HG03354 (cell line): ENCODE measurements at regions not wholly inside any gene's neighbourhood (a gene's known extent, or its start where the extent isn't known, plus 50 kb on each side); places are given as distances from the start of the nearest gene placed in this dataset.

Experiments
- ATAC-seq: cut with Tn5 transposase; IDR thresholded peaks from one replicate; pipeline ENCODE4 v1.9.1; 2021; ENCODE audit warnings: mild to moderate bottlenecking; ENCODE audit not compliant: unreplicated experiment, poor library complexity, severe bottlenecking

DNA sequence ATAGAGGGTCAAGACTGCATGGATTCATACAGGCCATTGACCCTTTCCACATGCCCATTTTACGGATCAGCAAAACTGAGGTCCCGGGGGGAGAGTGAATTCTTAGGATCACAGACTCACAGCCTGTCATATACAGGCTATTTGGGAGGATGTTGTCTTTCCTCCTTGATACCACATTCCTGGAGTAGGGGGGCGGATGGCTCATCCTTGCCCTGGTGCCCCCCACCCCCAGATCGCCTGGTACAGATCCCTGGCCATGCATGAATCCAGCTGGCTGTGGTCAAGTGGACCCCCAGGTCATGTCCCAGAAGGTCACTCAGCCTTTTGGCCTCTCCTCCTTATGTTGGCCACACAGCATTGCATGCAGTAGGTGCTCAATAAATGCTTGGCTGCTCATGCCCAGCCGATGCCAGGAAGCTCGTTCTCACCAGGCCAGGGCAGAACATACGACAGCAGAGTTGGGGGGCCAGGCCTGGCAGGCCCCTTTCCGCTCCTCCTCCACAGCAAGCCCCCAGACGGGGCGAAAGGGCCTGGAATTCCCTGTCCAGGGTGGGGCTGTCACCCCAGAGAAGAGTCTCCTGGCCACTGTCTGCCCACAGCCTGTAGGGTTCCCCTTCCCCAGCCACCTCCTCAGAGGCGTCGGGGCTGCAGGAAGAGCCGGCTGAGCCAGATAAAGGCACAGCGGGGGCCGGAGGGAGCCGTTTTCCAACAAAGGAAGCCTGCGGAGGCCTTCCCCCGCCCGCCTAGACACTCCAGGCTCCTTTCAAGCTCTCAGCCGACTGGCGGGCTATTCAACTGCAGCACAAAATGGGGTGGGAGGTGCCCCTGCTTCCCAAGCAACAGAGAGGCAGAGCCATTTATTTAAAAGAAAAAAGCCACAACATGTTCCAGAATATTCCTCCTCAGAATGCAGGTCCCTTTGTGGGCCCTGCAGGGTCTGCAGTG is 215.7 kb upstream of the CIBAR2 start:
- no peak for ATAC-seq

DNA sequence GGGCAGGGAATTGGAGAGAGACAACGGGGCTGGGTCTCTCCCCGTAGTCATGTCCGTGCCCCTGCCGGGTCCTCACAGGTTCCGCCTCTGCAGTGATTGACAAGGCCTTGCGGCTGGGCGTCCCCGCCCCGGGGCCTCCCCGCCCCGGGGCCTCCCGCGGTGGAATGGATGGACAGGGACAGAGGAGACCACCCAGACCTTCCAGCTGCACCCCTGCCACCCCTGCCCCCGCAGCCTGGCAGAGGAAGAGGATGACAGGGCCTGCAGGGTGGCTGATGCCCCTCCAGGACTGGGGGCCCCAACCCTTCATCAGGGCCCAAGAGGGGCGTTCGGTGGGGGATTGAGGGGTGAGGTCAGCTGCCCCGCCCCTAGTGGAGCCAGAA is 216.4 kb upstream of the CIBAR2 start:
- no peak for ATAC-seq

DNA sequence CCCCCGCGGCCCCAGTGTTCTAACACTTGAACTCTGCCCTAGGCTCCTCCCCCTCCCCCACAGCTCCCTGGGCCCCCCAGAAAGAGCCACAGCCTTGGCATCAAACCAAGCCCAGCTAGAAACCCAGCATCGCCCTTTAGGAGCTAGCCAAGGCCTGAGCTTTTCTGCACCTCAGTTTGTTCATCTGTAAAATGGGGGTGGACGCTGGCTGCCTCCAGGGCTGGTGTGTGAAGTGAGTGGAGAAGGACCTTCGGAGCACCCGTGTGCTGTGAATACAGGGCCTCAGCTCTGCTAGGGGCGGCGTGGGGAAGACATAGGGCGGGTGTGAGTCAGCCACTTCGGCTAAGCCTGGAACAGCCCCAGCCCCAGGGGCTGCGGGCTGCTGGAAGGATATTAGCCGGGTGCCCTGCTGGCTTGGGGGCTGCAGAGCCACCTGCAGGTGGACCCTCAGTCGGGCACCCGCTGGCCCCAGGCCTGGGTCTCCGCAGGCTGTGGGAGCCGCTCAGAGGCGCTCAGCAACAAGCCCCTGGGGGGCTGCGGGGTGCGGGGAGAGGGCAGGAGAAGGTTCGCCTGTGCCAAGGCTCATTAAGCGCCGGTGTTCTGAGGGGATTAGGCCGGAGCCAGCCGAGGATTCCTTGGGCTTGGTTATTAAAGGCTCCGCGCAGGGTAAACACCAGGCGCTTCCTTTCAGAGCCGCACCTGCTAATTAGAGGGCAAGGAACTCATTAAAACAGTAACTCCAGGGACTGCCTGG is 217.0 kb upstream of the CIBAR2 start:
- ATAC-seq, result no peak

DNA sequence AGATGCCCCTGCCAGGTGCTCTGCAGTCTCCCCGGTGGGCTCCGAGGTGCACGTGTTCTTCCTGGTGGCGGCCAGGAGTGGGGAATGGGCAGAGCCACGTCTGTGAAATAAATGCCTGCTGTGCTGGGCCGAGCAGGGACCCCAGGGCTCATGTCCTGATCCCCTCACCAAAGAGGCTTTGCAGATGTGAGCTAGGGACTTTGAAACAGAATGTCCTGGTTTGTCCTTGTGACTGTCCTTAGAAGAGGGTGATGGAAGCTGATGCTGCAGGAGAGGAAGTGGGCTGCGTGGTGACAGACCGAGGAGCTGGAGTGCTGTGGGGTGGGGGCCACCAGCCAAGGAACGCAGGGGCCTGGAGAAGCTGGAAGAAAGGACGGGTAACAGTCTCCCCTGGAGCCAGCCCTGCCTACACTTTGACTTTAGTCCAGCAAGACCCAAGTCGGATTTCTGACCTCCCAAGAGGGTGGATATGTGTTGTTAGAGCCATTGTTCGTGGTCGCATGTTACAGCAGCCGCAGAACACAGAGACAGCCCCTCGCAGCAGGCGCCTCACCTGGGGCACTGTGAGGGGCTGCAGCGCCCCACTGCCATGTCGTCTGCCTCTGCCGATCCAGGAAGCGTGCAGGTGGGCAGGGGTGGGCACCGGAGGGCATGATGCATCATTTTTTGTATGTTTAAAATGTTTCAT is 217.9 kb upstream of the CIBAR2 start:
- ATAC-seq, result no peak

- ATAC-seq, result no peak
These were observed 218.5 kb upstream of the CIBAR2 start for GRCh38 chr16:85330694-85331188.

DNA sequence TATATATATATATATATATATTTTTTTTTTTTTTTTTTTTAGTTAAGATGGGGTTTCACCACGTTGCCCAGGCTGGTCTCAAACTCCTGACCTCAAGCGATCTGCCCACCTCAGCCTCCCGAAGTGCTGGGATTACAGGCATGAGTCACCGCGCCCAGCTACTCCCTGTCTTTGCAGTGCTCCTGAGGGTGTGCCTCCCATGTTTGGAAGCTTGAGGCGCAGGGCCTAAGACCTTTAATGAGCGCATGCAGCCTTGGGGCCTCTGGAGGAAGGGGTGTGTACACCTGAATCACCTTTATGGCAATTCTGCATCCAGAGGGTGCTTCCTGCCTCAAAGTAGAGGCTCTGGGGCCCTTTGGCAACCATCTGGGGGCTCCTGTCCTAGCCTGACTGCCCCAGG is 219.4 kb upstream of the CIBAR2 start:
- ATAC-seq, result no peak

GRCh38 chr16:85332175-85332574 is 219.9 kb upstream of the CIBAR2 start:
- ATAC-seq, result no peak

- ATAC-seq, result no peak
These were observed 221.1 kb upstream of the CIBAR2 start for GRCh38 chr16:85333337-85333736.

- no peak for ATAC-seq
These were observed 221.7 kb upstream of the CIBAR2 start for GRCh38 chr16:85333744-85334640.

GRCh38 chr16:85334718-85335583 is 222.7 kb upstream of the CIBAR2 start:
- ATAC-seq, result no peak

- no peak for ATAC-seq
These were observed 223.6 kb upstream of the CIBAR2 start for GRCh38 chr16:85335584-85336491.

- no peak for ATAC-seq
These were observed 225.8 kb upstream of the CIBAR2 start for GRCh38 chr16:85337910-85338637.

DNA sequence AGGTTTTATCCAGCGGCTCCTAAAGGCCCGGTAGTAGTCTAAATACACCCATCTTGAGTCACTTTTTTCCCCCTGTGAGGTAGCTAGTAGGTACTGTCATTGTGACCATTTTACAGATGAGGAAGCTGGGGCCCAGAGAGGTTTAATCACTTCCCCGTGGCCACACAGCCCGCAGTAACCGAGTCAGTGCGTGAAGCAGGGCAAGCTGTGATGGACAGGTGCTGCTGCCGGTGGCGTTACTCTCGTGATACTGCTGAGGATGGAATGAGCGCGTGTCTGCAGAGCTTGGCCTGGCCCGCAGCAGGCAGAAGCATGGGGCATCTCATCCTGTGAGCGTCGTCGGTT is 226.3 kb upstream of the CIBAR2 start:
- no peak for ATAC-seq

DNA sequence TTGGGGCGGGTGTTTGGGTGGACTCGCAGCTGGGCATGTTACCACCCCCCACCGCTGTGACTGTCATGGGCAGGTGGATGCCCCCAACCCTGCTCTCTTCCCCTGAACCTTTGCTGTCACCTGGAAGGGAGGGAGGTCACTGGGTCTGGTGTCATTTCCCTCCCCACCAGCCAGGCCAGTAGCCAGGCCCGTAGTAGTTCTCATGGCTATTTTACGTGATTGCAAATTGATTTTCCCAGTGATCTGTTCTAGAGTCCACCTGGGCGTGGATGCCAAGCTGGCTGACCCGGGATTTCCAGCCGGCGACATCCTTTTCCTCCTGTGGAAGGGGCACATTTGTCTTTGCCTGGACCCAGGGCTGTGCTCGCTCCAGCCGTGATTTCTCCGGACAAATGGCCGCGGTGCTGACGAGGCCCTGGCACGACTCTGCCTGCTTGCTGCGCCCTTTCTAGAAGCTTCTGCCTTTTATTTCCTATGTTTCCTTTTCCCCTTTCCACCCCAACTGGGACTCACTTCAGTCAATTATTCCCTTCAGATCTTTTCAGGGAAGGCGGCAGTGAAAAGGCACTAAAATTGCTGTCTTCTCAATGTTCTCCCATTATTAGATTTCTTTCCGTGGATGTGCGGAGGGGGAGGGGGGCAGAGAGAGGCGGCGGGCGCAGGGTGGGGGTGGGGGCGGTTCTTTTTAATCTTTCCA is 226.9 kb upstream of the CIBAR2 start:
- no peak for ATAC-seq

GRCh38 chr16:85341972-85342695 is 229.9 kb upstream of the CIBAR2 start:
- no peak for ATAC-seq
